AG09309 (cell line): ENCODE measurements at regions not wholly inside any gene's neighbourhood (a gene's known extent, or its start where the extent isn't known, plus 50 kb on each side); places are given as distances from the start of the nearest gene placed in this dataset.

Experiments
- DNase-seq: peaks from one replicate; pipeline ENCODE4 v3.0.0-alpha.2; 2010; ENCODE audit warnings: low read depth
- H3K4me3 ChIP-seq: 2 replicates; pipeline ENCODE4 v1.5.1; 2011; ENCODE audit warnings: mild to moderate bottlenecking, low read depth, low read length, moderate library complexity; ENCODE audit not compliant: control insufficient read depth
- TF ChIP-seq, protein P1 (sequence below): IDR thresholded peaks from 2 replicates; pipeline ENCODE4 v1.5.1; 2011; ENCODE audit warnings: mild to moderate bottlenecking, low read depth, low read length, inconsistent platforms; ENCODE audit not compliant: insufficient read depth, control insufficient read depth; ENCODE audit errors: missing control alignments

DNA sequence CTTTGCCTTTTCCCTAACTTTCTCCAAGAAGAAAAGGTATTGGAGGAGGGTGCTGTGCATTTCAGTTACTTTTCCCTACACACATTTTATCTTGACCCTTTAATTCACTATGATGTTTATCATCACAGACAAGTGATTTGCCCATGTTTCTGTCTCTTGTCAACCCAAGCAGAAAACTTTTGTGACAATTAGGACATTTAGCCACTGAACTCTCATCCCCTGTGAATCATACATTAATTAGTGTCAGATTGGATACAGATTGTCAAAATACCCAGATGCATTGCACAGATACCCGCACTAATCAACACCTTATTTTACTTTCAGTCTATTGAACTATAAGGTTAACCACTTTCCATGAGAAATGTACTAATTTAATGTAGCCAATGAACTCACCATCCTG is 912.9 kb downstream of the SORCS1 start:
- TF ChIP-seq, protein P1, sequence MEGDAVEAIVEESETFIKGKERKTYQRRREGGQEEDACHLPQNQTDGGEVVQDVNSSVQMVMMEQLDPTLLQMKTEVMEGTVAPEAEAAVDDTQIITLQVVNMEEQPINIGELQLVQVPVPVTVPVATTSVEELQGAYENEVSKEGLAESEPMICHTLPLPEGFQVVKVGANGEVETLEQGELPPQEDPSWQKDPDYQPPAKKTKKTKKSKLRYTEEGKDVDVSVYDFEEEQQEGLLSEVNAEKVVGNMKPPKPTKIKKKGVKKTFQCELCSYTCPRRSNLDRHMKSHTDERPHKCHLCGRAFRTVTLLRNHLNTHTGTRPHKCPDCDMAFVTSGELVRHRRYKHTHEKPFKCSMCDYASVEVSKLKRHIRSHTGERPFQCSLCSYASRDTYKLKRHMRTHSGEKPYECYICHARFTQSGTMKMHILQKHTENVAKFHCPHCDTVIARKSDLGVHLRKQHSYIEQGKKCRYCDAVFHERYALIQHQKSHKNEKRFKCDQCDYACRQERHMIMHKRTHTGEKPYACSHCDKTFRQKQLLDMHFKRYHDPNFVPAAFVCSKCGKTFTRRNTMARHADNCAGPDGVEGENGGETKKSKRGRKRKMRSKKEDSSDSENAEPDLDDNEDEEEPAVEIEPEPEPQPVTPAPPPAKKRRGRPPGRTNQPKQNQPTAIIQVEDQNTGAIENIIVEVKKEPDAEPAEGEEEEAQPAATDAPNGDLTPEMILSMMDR, result no peak
- DNase-seq, result no peak
- H3K4me3 ChIP-seq, result no peak overlapping the region

DNA sequence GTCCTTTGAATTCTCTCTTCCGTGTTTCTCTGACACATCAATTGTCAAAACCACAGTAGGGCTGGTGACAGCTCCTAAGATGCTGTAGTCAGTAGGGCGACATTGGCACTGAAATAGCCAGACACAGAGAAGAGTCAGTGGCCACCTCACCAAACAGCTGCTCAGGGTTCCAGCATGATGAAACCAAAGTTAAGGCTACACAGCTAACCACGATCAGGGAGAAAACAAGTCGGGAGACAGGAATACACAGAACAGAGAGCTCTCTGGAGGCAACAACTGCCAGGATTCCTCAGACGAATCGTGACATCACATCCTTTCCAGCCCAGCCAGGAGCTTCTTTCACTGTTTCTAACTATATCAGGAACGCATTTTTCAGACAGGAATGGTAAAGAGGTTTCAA is 922.2 kb downstream of the SORCS1 start:
- TF ChIP-seq, protein P1, result no peak

DNA sequence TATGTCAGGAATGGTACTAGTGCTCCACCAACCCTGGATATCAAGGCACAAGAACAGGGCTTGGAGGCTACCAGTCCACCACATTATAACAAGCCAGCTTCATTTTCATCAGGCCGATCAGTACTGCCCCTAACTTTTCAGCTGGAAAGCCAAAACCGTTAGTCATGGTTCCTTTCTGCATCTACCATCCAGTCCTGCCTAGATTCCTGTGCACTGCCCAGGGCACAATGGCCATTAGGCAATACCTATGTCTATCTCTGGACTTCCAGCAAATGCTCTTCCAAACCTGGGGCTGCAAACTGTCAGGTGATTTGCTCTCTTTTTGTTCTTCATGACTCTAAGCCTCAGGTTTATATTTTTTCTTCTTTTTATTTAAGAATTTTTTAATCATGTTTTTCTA is 937.7 kb downstream of the SORCS1 start:
- DNase-seq, result no peak
- H3K4me3 ChIP-seq, result no peak overlapping the region
- TF ChIP-seq, protein P1, result no peak

More for the DNA sequence above, 922.2 kb downstream of the SORCS1 start:
- DNase-seq, result no peak
- H3K4me3 ChIP-seq, result no peak overlapping the region

GRCh38 chr10:106226142-106226541 is 938.4 kb downstream of the SORCS1 start:
- no peak for DNase-seq
- TF ChIP-seq, protein P1, result no peak
- no peak overlapping the region for H3K4me3 ChIP-seq

GRCh38 chr10:106224676-106225075 is 939.8 kb downstream of the SORCS1 start:
- TF ChIP-seq, protein P1, result no peak
- DNase-seq, result no peak
- H3K4me3 ChIP-seq, result no peak overlapping the region

- no peak overlapping the region for H3K4me3 ChIP-seq
- TF ChIP-seq, protein P1, result no peak
- no peak for DNase-seq
Observed at GRCh38 chr10:106217627-106218026, 946.9 kb downstream of the SORCS1 start.

DNA sequence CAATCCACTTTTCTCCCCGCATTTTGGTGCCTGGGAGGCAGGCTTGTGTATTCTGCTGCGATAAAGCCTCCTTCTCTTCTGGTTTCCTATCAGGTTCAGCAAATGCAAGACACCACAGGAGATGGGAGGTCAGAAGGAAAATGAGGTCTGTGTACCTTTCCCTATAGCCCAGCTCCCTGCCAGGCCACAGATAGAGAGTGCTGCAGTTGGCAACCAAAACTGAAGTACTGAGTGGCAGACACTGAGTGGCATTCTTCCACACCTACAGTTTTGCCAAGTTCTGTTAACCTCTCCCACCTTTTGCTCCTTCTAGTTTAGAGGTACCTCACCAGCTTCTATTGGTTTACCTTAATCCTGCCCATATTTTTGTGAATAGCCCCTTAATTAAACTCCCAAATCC is 948.4 kb downstream of the SORCS1 start:
- no peak for DNase-seq
- TF ChIP-seq, protein P1, result no peak
- H3K4me3 ChIP-seq, result no peak overlapping the region
